ENCODE measurements at regions not wholly inside any gene's neighbourhood (a gene's known extent, or its start where the extent isn't known, plus 50 kb on each side); places are given as distances from the start of the nearest gene placed in this dataset.
A peak's percentile ranks its signal among the peaks of the same experiment; 100 is the strongest.

DNA sequence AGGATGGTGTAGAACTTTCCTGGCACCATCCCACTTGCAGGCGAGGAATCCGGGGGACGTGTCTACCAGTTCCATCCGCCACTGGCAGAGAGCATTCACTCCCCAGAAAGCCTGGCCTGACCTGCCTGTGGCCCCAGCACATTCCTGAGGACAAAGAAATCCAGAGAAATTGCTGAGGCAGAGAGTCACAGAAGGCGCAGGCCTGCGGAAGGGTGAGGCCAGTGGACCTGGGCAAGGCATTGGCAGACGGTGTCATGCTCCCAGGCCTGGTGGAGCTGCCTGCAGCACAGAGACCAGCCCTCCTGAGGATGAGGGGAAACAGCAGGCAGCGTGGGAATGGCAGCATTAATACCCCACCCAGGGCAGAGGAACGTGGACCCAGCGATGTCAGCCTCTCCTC is 81.2 kb upstream of the F3 start:
- TF ChIP-seq, protein P1, sequence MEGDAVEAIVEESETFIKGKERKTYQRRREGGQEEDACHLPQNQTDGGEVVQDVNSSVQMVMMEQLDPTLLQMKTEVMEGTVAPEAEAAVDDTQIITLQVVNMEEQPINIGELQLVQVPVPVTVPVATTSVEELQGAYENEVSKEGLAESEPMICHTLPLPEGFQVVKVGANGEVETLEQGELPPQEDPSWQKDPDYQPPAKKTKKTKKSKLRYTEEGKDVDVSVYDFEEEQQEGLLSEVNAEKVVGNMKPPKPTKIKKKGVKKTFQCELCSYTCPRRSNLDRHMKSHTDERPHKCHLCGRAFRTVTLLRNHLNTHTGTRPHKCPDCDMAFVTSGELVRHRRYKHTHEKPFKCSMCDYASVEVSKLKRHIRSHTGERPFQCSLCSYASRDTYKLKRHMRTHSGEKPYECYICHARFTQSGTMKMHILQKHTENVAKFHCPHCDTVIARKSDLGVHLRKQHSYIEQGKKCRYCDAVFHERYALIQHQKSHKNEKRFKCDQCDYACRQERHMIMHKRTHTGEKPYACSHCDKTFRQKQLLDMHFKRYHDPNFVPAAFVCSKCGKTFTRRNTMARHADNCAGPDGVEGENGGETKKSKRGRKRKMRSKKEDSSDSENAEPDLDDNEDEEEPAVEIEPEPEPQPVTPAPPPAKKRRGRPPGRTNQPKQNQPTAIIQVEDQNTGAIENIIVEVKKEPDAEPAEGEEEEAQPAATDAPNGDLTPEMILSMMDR (IDR thresholded peaks at IDR 0.05; ENCODE audit: borderline replicate concordance, extremely low read depth, insufficient read depth): no peak
- Histone ChIP-seq H3K9me3 (ENCODE audit: control insufficient read depth in 2 of 3, insufficient read depth in 1 of 3, low read length in 3 of 3) (no peaks in the 10 kb centered on the region), H3K4me3 (ENCODE audit: low read length in 3 of 3) (no peak overlapping the region), H3K9ac (ENCODE audit: low read length in 3 of 3) (no peak overlapping the region), H3K36me3 (ENCODE audit: control insufficient read depth in 2 of 3, insufficient read depth in 3 of 3, low read length in 3 of 3) (no peaks in the 10 kb centered on the region), H3K27me3 (ENCODE audit: control insufficient read depth, insufficient read depth, low read length) (no peaks in the 10 kb centered on the region), H3K27ac (ENCODE audit: low read depth in 2 of 2, low read length in 2 of 2) (no peak overlapping the region), H3K4me1 (ENCODE audit: control insufficient read depth in 2 of 3, insufficient read depth in 2 of 3, low read depth in 1 of 3, low read length in 3 of 3) (no peaks in the 10 kb centered on the region)
- DNase-seq: peak; percentile 75 to 85 (median 80)
- FAIRE-seq: no peak
- intact Hi-C loops (cut with DNase I): no loop called here

DNA sequence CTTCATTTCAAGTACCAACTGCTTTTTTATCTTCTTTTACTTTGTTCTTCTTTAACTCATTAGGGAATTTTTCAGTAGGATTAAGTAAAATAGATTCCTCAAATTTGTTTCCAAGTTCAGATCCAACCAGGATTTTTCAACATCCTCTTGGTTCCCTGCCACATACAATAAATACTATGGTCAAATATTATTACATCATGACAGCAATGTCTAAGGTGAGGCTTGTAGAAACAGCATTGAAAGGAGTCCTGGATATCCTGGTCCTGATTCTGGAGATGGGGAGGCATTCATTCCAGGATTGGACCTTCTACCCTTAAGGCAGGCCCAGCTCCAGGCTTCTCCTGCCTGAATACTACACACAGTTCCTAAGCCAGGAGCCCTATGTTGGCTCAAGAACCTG is 80.2 kb upstream of the F3 start:
- Histone ChIP-seq H3K4me1 (ENCODE audit: control insufficient read depth in 2 of 3, insufficient read depth in 2 of 3, low read depth in 1 of 3, low read length in 3 of 3) (no peaks in the 10 kb centered on the region), H3K9me3 (ENCODE audit: control insufficient read depth in 2 of 3, insufficient read depth in 1 of 3, low read length in 3 of 3) (no peaks in the 10 kb centered on the region), H3K27me3 (ENCODE audit: control insufficient read depth, insufficient read depth, low read length) (no peaks in the 10 kb centered on the region), H3K27ac (ENCODE audit: low read depth in 2 of 2, low read length in 2 of 2) (no peak overlapping the region), H3K4me3 (ENCODE audit: low read length in 3 of 3) (no peak overlapping the region), H3K9ac (ENCODE audit: low read length in 3 of 3) (no peak overlapping the region), H3K36me3 (ENCODE audit: control insufficient read depth in 2 of 3, insufficient read depth in 3 of 3, low read length in 3 of 3) (no peaks in the 10 kb centered on the region)
- intact Hi-C loops (cut with DNase I): no loop called here
- FAIRE-seq: no peak
- no peak for DNase-seq
- TF ChIP-seq, protein P1 (IDR thresholded peaks at IDR 0.05; ENCODE audit: borderline replicate concordance, extremely low read depth, insufficient read depth): no peak

DNA sequence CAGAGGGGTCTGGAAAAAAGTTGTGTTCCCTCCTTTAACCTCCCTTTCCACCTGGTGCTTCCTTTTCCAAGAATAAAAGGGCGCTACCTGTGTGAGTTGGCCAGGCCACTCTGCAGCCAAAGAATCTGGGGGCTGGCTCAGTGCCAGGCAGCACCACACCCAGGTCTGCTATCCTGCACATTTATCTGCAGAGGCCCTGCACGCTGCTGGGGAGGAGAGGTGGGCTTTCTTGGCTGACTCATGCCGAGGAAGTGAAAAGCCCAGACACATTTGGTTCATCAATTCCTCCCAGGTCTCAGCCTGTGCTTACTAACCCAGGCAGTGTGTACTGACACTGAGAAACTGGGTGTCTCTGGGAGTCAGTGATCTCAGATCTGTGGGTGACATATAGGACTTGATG is 79.8 kb upstream of the F3 start:
- TF ChIP-seq, protein P1 (IDR thresholded peaks at IDR 0.05; ENCODE audit: borderline replicate concordance, extremely low read depth, insufficient read depth): no peak
- FAIRE-seq: no peak
- H3K27ac ChIP-seq (ENCODE audit: low read depth in 2 of 2, low read length in 2 of 2): no peak overlapping the region
- intact Hi-C loops (cut with DNase I): no loop called here
- H3K27me3 ChIP-seq (ENCODE audit: control insufficient read depth, insufficient read depth, low read length): no peaks in the 10 kb centered on the region
- H3K4me1 ChIP-seq (ENCODE audit: control insufficient read depth in 2 of 3, insufficient read depth in 2 of 3, low read depth in 1 of 3, low read length in 3 of 3): no peaks in the 10 kb centered on the region
- no peaks in the 10 kb centered on the region for H3K9me3 ChIP-seq (ENCODE audit: control insufficient read depth in 2 of 3, insufficient read depth in 1 of 3, low read length in 3 of 3)
- no peak overlapping the region for H3K4me3 ChIP-seq (ENCODE audit: low read length in 3 of 3)
- peak in 1 of 5 donors; percentile 81 for DNase-seq
- no peak overlapping the region for H3K9ac ChIP-seq (ENCODE audit: low read length in 3 of 3)
- no peaks in the 10 kb centered on the region for H3K36me3 ChIP-seq (ENCODE audit: control insufficient read depth in 2 of 3, insufficient read depth in 3 of 3, low read length in 3 of 3)

DNA sequence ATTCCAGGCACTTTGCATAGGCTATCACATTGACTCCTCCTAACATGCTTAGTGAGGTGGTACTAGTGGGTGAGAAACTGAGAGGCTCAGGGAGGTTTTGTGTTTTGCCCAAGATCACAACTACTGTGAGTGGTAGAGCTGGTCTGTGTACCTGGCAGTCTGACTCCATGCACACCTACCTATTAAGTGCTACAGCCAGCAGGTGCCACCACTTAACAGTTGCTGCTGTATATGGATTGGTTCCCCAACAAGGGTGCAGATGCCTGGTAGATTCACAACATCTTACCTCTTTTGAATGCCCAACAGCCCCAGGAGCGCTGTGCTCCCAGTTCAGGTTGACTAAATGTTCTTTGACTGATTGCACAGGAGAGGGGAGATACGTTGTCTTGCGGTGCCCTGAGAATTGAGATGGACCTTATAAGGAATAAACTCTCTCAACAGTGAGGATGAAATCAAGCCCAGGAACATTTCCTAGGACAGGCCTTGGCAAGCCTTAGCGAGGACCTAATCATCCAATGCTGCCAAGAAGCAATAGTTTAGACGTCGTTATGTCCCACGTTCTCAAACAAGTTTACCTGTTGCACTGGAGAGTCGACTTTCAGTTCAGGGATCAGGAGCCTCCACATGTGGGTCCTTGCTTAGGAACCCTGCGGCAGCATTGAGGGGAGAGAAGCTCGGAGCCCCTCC is 78.9 kb upstream of the F3 start:
- intact Hi-C loops (cut with DNase I): no loop called here
- no peaks in the 10 kb centered on the region for H3K36me3 ChIP-seq (ENCODE audit: control insufficient read depth in 2 of 3, insufficient read depth in 3 of 3, low read length in 3 of 3)
- no peak for FAIRE-seq
- no peaks in the 10 kb centered on the region for H3K4me1 ChIP-seq (ENCODE audit: control insufficient read depth in 2 of 3, insufficient read depth in 2 of 3, low read depth in 1 of 3, low read length in 3 of 3)
- no peak overlapping the region for H3K27ac ChIP-seq (ENCODE audit: low read depth in 2 of 2, low read length in 2 of 2)
- no peaks in the 10 kb centered on the region for H3K27me3 ChIP-seq (ENCODE audit: control insufficient read depth, insufficient read depth, low read length)
- no peak overlapping the region for H3K4me3 ChIP-seq (ENCODE audit: low read length in 3 of 3)
- no peak overlapping the region for H3K9ac ChIP-seq (ENCODE audit: low read length in 3 of 3)
- H3K9me3 ChIP-seq (ENCODE audit: control insufficient read depth in 2 of 3, insufficient read depth in 1 of 3, low read length in 3 of 3): no peaks in the 10 kb centered on the region
- TF ChIP-seq, protein P1 (IDR thresholded peaks at IDR 0.05; ENCODE audit: borderline replicate concordance, extremely low read depth, insufficient read depth): no peak
- no peak for DNase-seq

All from kidney (tissue), 13 donors.